ENCODE measurements at regions not wholly inside any gene's neighbourhood (a gene's known extent, or its start where the extent isn't known, plus 50 kb on each side); places are given as distances from the start of the nearest gene placed in this dataset.

- Mint-ChIP-seq H3K4me3 (ENCODE audit: unreplicated experiment) (no peak overlapping the region), H3K27ac (ENCODE audit: unreplicated experiment) (no peak overlapping the region), H3K4me1 (ENCODE audit: low read depth) (no peaks in the 10 kb centered on the region), H3K36me3 (ENCODE audit: low read depth) (no peaks in the 10 kb centered on the region), H3K9me3 (ENCODE audit: low read depth) (no peaks in the 10 kb centered on the region), H3K27me3 (ENCODE audit: low read depth) (peaks cover 7% of the 10 kb centered on the region)
- TF ChIP-seq CTCF (IDR thresholded peaks at IDR 0.05) = no peak
- DNase-seq (ENCODE audit: low spot score) = no peak
Observed at GRCh38 chr4:14742054-14742453, 260.2 kb upstream of the CPEB2 start.

GRCh38 chr4:14743172-14743571, 259.1 kb upstream of the CPEB2 start:
- no peak for TF ChIP-seq CTCF (IDR thresholded peaks at IDR 0.05)
- H3K4me1 Mint-ChIP-seq (ENCODE audit: low read depth) = no peaks in the 10 kb centered on the region
- no peak overlapping the region for H3K27ac Mint-ChIP-seq (ENCODE audit: unreplicated experiment)
- no peak for DNase-seq (ENCODE audit: low spot score)
- H3K36me3 Mint-ChIP-seq (ENCODE audit: low read depth) = no peaks in the 10 kb centered on the region
- H3K4me3 Mint-ChIP-seq (ENCODE audit: unreplicated experiment) = no peak overlapping the region
- peaks cover 4% of the 10 kb centered on the region for H3K27me3 Mint-ChIP-seq (ENCODE audit: low read depth)
- no peaks in the 10 kb centered on the region for H3K9me3 Mint-ChIP-seq (ENCODE audit: low read depth)

- Mint-ChIP-seq H3K27me3 (ENCODE audit: low read depth) (peaks cover 2% of the 10 kb centered on the region), H3K27ac (ENCODE audit: unreplicated experiment) (no peak overlapping the region), H3K36me3 (ENCODE audit: low read depth) (no peaks in the 10 kb centered on the region), H3K4me3 (ENCODE audit: unreplicated experiment) (no peak overlapping the region), H3K9me3 (ENCODE audit: low read depth) (no peaks in the 10 kb centered on the region), H3K4me1 (ENCODE audit: low read depth) (no peaks in the 10 kb centered on the region)
- no peak for DNase-seq (ENCODE audit: low spot score)
- TF ChIP-seq CTCF (IDR thresholded peaks at IDR 0.05) = no peak
Observed at GRCh38 chr4:14743601-14744000, 258.7 kb upstream of the CPEB2 start.

GRCh38 chr4:14744346-14744745, 257.9 kb upstream of the CPEB2 start:
- Mint-ChIP-seq H3K4me3 (ENCODE audit: unreplicated experiment) (no peak overlapping the region), H3K36me3 (ENCODE audit: low read depth) (no peaks in the 10 kb centered on the region), H3K27me3 (ENCODE audit: low read depth) (peaks cover 2% of the 10 kb centered on the region), H3K4me1 (ENCODE audit: low read depth) (no peaks in the 10 kb centered on the region), H3K9me3 (ENCODE audit: low read depth) (no peaks in the 10 kb centered on the region), H3K27ac (ENCODE audit: unreplicated experiment) (no peak overlapping the region)
- no peak for DNase-seq (ENCODE audit: low spot score)
- no peak for TF ChIP-seq CTCF (IDR thresholded peaks at IDR 0.05)

- DNase-seq (ENCODE audit: low spot score) = no peak
- Mint-ChIP-seq H3K27me3 (ENCODE audit: low read depth) (no peaks in the 10 kb centered on the region), H3K36me3 (ENCODE audit: low read depth) (no peaks in the 10 kb centered on the region)
Observed at GRCh38 chr4:14749910-14750309, 252.4 kb upstream of the CPEB2 start.

More at GRCh38 chr4:14749910-14750309, 252.4 kb upstream of the CPEB2 start:
- TF ChIP-seq CTCF (IDR thresholded peaks at IDR 0.05) = peak; percentile 56
- Mint-ChIP-seq H3K27ac (ENCODE audit: unreplicated experiment) (no peak overlapping the region), H3K4me1 (ENCODE audit: low read depth) (no peaks in the 10 kb centered on the region), H3K9me3 (ENCODE audit: low read depth) (peaks cover 26% of the 10 kb centered on the region), H3K4me3 (ENCODE audit: unreplicated experiment) (no peak overlapping the region)

Data from chondrocyte (in vitro differentiated cells).